ENCODE measurements at regions not wholly inside any gene's neighbourhood (a gene's known extent, or its start where the extent isn't known, plus 50 kb on each side); places are given as distances from the start of the nearest gene placed in this dataset.

GRCh38 chr18:30929718-30930117 is 112.8 kb downstream of the DSC3 start:
- no peak for DNase-seq (ENCODE audit: insufficient read length, low spot score)
- FAIRE-seq = peak; percentile 48

GRCh38 chr18:30929065-30929464 is 113.5 kb downstream of the DSC3 start:
- FAIRE-seq = no peak
- TF ChIP-seq CTCF (IDR thresholded peaks at IDR 0.05; ENCODE audit: insufficient read depth, missing control alignments) = no peak
- DNase-seq (ENCODE audit: insufficient read length, low spot score) = no peak

More at GRCh38 chr18:30929718-30930117, 112.8 kb downstream of the DSC3 start:
- TF ChIP-seq CTCF (IDR thresholded peaks at IDR 0.05; ENCODE audit: insufficient read depth, missing control alignments) = no peak

- DNase-seq (ENCODE audit: insufficient read length, low spot score) (no peak), FAIRE-seq (no peak)
- TF ChIP-seq CTCF (IDR thresholded peaks at IDR 0.05; ENCODE audit: insufficient read depth, missing control alignments) = no peak
These were observed 114.9 kb downstream of the DSC3 start for GRCh38 chr18:30927517-30928075.

- TF ChIP-seq CTCF (IDR thresholded peaks at IDR 0.05; ENCODE audit: insufficient read depth, missing control alignments) = no peak
- FAIRE-seq (no peak), DNase-seq (ENCODE audit: insufficient read length, low spot score) (no peak)
These were observed 115.5 kb downstream of the DSC3 start for GRCh38 chr18:30927042-30927441.

- FAIRE-seq (no peak), DNase-seq (ENCODE audit: insufficient read length, low spot score) (no peak)
- no peak for TF ChIP-seq CTCF (IDR thresholded peaks at IDR 0.05; ENCODE audit: insufficient read depth, missing control alignments)
These were observed 116.7 kb downstream of the DSC3 start for GRCh38 chr18:30925795-30926194.

- no peak for DNase-seq (ENCODE audit: insufficient read length, low spot score)
- FAIRE-seq = no peak
- no peak for TF ChIP-seq CTCF (IDR thresholded peaks at IDR 0.05; ENCODE audit: insufficient read depth, missing control alignments)
These were observed 121.8 kb downstream of the DSC3 start for GRCh38 chr18:30920757-30921156.

- TF ChIP-seq CTCF (IDR thresholded peaks at IDR 0.05; ENCODE audit: insufficient read depth, missing control alignments) = no peak
- FAIRE-seq (no peak), DNase-seq (ENCODE audit: insufficient read length, low spot score) (no peak)
These were observed 122.2 kb downstream of the DSC3 start for GRCh38 chr18:30920351-30920750.

All from D721Med (cell line).